OCI-LY7 (cell line): ENCODE measurements at regions not wholly inside any gene's neighbourhood (a gene's known extent, or its start where the extent isn't known, plus 50 kb on each side); places are given as distances from the start of the nearest gene placed in this dataset.

Source experiments
- CTCF ChIP-seq: fragments of 200-600 bp; sonication (generic); conservative IDR thresholded peaks from 2 replicates; pipeline ENCODE4 v1.5.1; 2014; ENCODE audit warnings: mild to moderate bottlenecking, antibody characterized with exemption, low read length, moderate library complexity, mixed read lengths
- EZH2phosphoT487 ChIP-seq: fragments of 200-600 bp; sonication (generic); IDR thresholded peaks from 2 replicates; pipeline ENCODE4 v1.6.1; 2018; ENCODE audit warnings: low read depth, borderline replicate concordance, mild to moderate bottlenecking, mixed run types, antibody characterized with exemption, low read length, moderate library complexity, mixed read lengths

- TF ChIP-seq CTCF: peak; percentile 40; the same call in 1 of the 2 replicates
- TF ChIP-seq EZH2phosphoT487: no peak
Measured at GRCh38 chr22:49550766-49551362, 276.8 kb downstream of the BRD1 start.
